CD4-positive, alpha-beta T cell (primary cell): ENCODE measurements at regions not wholly inside any gene's neighbourhood (a gene's known extent, or its start where the extent isn't known, plus 50 kb on each side); places are given as distances from the start of the nearest gene placed in this dataset.

Experiments used
- ATAC-seq: fragments of 200-7000 bp; cut with Tn5 transposase; one replicate; pipeline ENCODE4 v1.10.0; 2022; ENCODE audit warnings: mild to moderate bottlenecking; ENCODE audit not compliant: poor library complexity
- CTCF ChIA-PET: fragments of 350-600 bp; sonication (Branson Sonifier 250); formaldehyde crosslinking; loops from one replicate; lab custom pipeline; 2021; ENCODE audit warnings: antibody characterized with exemption, inconsistent platforms; lab: Charles Lee
- POLR2A ChIA-PET: fragments of 350-600 bp; sonication (Branson Sonifier 250); formaldehyde crosslinking; loops from one replicate; lab custom pipeline; 2021; ENCODE audit warnings: antibody characterized with exemption, inconsistent platforms; lab: Charles Lee
- DNase-seq, 14 experiments: peaks; one replicate each; pipeline ENCODE4 v3.0.0-alpha.2; 2013 to 2020; ENCODE audit warnings: mixed read lengths in 2 of 14
- H3K27ac ChIP-seq, 2 donors: one replicate each; pipeline versions ENCODE4 v1.5.1 to v1.7.0; 2013; ENCODE audit warnings: low read length in 2 of 2, low read depth in 1 of 2, mild to moderate bottlenecking in 1 of 2
- H3K27me3 ChIP-seq, 2 experiments: 1 replicate in 1 of 2; 2 replicates in 1 of 2; pipeline versions ENCODE4 v1.6.1 to v1.7.0; 2013; ENCODE audit warnings: low read length in 2 of 2, control low read depth in 1 of 2, mild to moderate bottlenecking in 1 of 2, moderate library complexity in 1 of 2; ENCODE audit not compliant: insufficient read depth in 2 of 2, control insufficient read depth in 1 of 2
- H3K36me3 ChIP-seq: one replicate; pipeline ENCODE4 v1.6.1; 2013; ENCODE audit warnings: low read length, control low read depth; ENCODE audit not compliant: insufficient read depth
- H3K4me1 ChIP-seq: one replicate; pipeline ENCODE4 v1.6.1; 2013; ENCODE audit warnings: low read length, control low read depth; ENCODE audit not compliant: insufficient read depth
- H3K4me3 ChIP-seq: one replicate; pipeline ENCODE4 v1.5.1; 2013; ENCODE audit warnings: mild to moderate bottlenecking, low read length, moderate library complexity
- H3K9me3 ChIP-seq, 2 experiments: 1 replicate in 1 of 2; 2 replicates in 1 of 2; pipeline versions ENCODE4 v1.6.1 to v1.7.0; 2013; ENCODE audit warnings: low read length in 2 of 2, mild to moderate bottlenecking in 2 of 2, control low read depth in 1 of 2, moderate library complexity in 1 of 2; ENCODE audit not compliant: control insufficient read depth in 1 of 2, insufficient read depth in 1 of 2
- H3K27ac Mint-ChIP-seq: one replicate; pipeline ENCODE4 v1.8.0; 2020; ENCODE audit warnings: mixed read lengths
- H3K27me3 Mint-ChIP-seq: one replicate; pipeline ENCODE4 v1.8.0; 2021; ENCODE audit warnings: mixed read lengths
- H3K36me3 Mint-ChIP-seq: one replicate; pipeline ENCODE4 v1.8.0; 2021; ENCODE audit warnings: low read depth, mixed read lengths
- H3K4me1 Mint-ChIP-seq: one replicate; pipeline ENCODE4 v1.8.0; 2021; ENCODE audit warnings: low read depth, mixed read lengths
- H3K4me3 Mint-ChIP-seq: one replicate; pipeline ENCODE4 v1.8.0; 2020; ENCODE audit warnings: mild to moderate bottlenecking, mixed read lengths
- H3K9me3 Mint-ChIP-seq: one replicate; pipeline ENCODE4 v1.8.0; 2020; ENCODE audit warnings: mixed read lengths
- CTCF ChIP-seq: fragments of 200-600 bp; IDR thresholded peaks from one replicate; pipeline ENCODE4 v1.8.0; 2022; ENCODE audit warnings: antibody characterized with exemption, mild to moderate bottlenecking
- intact Hi-C, 2 experiments: fragments of 100-400 bp; cut with DNase I in 1 of 2; cut with micrococcal nuclease in 1 of 2; formaldehyde crosslinking; loops; one replicate each; pipeline versions ENCODE4 v1.15.1 to v1.9.0; 2023 to 2025; cut with DNase I, micrococcal nuclease

- no peaks in the 10 kb centered on the region for H3K27me3 ChIP-seq
- H3K4me3 ChIP-seq: no peak overlapping the region
- Mint-ChIP-seq H3K4me3 (no peak overlapping the region), H3K4me1 (peaks cover 16% of the 10 kb centered on the region), H3K27me3 (no peaks in the 10 kb centered on the region), H3K27ac (no peak overlapping the region), H3K36me3 (peaks cover 33% of the 10 kb centered on the region), H3K9me3 (peaks cover 8% of the 10 kb centered on the region)
- ATAC-seq (no peak), DNase-seq (peak in 2 of 14 experiments; percentile 9 to 32)
- TF ChIP-seq CTCF: no peak
- ChIA-PET POLR2A (interaction anchor here (0.7 kb wide), 1 partner anchor 264 kb away, joined by 3 read pairs; no protein-coding TSS in a partner anchor), CTCF (no interaction called here)
- peaks cover 8% of the 10 kb centered on the region for H3K36me3 ChIP-seq
- peaks cover 14 to 16% of the 10 kb centered on the region in 2 experiments for H3K9me3 ChIP-seq
- intact Hi-C loops: no loop called here
- H3K4me1 ChIP-seq: peaks cover 16% of the 10 kb centered on the region
- H3K27ac ChIP-seq: no peak overlapping the region
These were observed 226.7 kb downstream of the BRD1 start for GRCh38 chr22:49600891-49601431.

GRCh38 chr22:49600468-49600867 is 227.2 kb downstream of the BRD1 start:
- no peak overlapping the region for H3K27ac ChIP-seq

GRCh38 chr22:49599691-49600455 is 227.8 kb downstream of the BRD1 start:
- no peak overlapping the region for H3K27ac ChIP-seq
- intact Hi-C loops: no loop called here
- ChIA-PET POLR2A (no interaction called here), CTCF (no interaction called here)
- Mint-ChIP-seq H3K27ac (no peak overlapping the region), H3K4me3 (no peak overlapping the region), H3K27me3 (no peaks in the 10 kb centered on the region), H3K36me3 (peaks cover 27% of the 10 kb centered on the region), H3K4me1 (peaks cover 16% of the 10 kb centered on the region), H3K9me3 (peaks cover 8% of the 10 kb centered on the region)
- TF ChIP-seq CTCF: no peak
- no peak overlapping the region for H3K4me3 ChIP-seq
- no peaks in the 10 kb centered on the region for H3K27me3 ChIP-seq
- H3K36me3 ChIP-seq: peaks cover 17% of the 10 kb centered on the region
- peaks cover 16% of the 10 kb centered on the region for H3K4me1 ChIP-seq
- peak in 1 of 14 experiments; percentile 31 for DNase-seq
- ATAC-seq: no peak
- H3K9me3 ChIP-seq: peaks cover 6 to 7% of the 10 kb centered on the region in 2 experiments

More at GRCh38 chr22:49600468-49600867, 227.2 kb downstream of the BRD1 start:
- POLR2A ChIA-PET: interaction anchor here (0.7 kb wide), 1 partner anchor 264 kb away, joined by 3 read pairs; no protein-coding TSS in a partner anchor
- intact Hi-C loops: no loop called here
- TF ChIP-seq CTCF: no peak
- no peak for ATAC-seq
- H3K27me3 Mint-ChIP-seq: no peaks in the 10 kb centered on the region
- H3K36me3 Mint-ChIP-seq: peaks cover 33% of the 10 kb centered on the region
- Histone ChIP-seq H3K4me3 (no peak overlapping the region), H3K4me1 (peaks cover 16% of the 10 kb centered on the region), H3K9me3 (peaks cover 11 to 12% of the 10 kb centered on the region in 2 experiments), H3K36me3 (peaks cover 12% of the 10 kb centered on the region), H3K27me3 (no peaks in the 10 kb centered on the region)
- peaks cover 8% of the 10 kb centered on the region for H3K9me3 Mint-ChIP-seq
- DNase-seq: no peak
- H3K4me1 Mint-ChIP-seq: peaks cover 16% of the 10 kb centered on the region
- CTCF ChIA-PET: no interaction called here
- no peak overlapping the region for H3K4me3 Mint-ChIP-seq
- H3K27ac Mint-ChIP-seq: no peak overlapping the region
